Loucy (cell line): ENCODE measurements at regions not wholly inside any gene's neighbourhood (a gene's known extent, or its start where the extent isn't known, plus 50 kb on each side); places are given as distances from the start of the nearest gene placed in this dataset.

Source experiments
- H2AFZ ChIP-seq: fragments of 200-600 bp; sonication (generic); 2 replicates; pipeline ENCODE4 v1.6.0; 2016; ENCODE audit warnings: antibody characterized with exemption, mild to moderate bottlenecking, low read length, moderate library complexity
- H3F3A ChIP-seq: fragments of 200-600 bp; 2 replicates; pipeline ENCODE4 v1.6.0; 2016; ENCODE audit warnings: antibody characterized with exemption, low read depth, mild to moderate bottlenecking
- H3K27me3 ChIP-seq: fragments of 200-600 bp; sonication (generic); 2 replicates; pipeline ENCODE4 v1.6.1; 2014; ENCODE audit warnings: low read length, mild to moderate bottlenecking; ENCODE audit not compliant: insufficient read depth, poor library complexity, severe bottlenecking
- H3K36me3 ChIP-seq: fragments of 200-600 bp; sonication (generic); 2 replicates; pipeline ENCODE4 v1.6.1; 2016; ENCODE audit warnings: low read length; ENCODE audit not compliant: insufficient read depth
- H3K4me1 ChIP-seq: fragments of 200-600 bp; sonication (generic); 2 replicates; pipeline ENCODE4 v1.5.1; 2014; ENCODE audit warnings: low read length, mild to moderate bottlenecking; ENCODE audit not compliant: insufficient read depth, poor library complexity, severe bottlenecking
- H3K4me2 ChIP-seq: fragments of 200-600 bp; sonication (generic); 2 replicates; pipeline ENCODE4 v1.6.0; 2014; ENCODE audit warnings: antibody characterized with exemption, low read length, low read depth, mild to moderate bottlenecking; ENCODE audit not compliant: poor library complexity, severe bottlenecking
- H3K4me3 ChIP-seq: fragments of 200-600 bp; sonication (generic); 2 replicates; pipeline ENCODE4 v1.5.1; 2014; ENCODE audit warnings: low read length, mild to moderate bottlenecking, mixed read lengths; ENCODE audit not compliant: poor library complexity, severe bottlenecking
- H3K79me2 ChIP-seq: fragments of 200-600 bp; sonication (generic); 2 replicates; pipeline ENCODE4 v1.6.1; 2014; ENCODE audit warnings: low read length; ENCODE audit not compliant: insufficient read depth
- H3K9ac ChIP-seq: fragments of 200-600 bp; sonication (generic); 2 replicates; pipeline ENCODE4 v1.6.0; 2014; ENCODE audit warnings: mild to moderate bottlenecking, low read depth, low read length, moderate library complexity; ENCODE audit not compliant: poor library complexity, severe bottlenecking
- H3K9me2 ChIP-seq: fragments of 200-600 bp; sonication (generic); replicated peaks from 2 replicates; pipeline ENCODE4 v1.6.1; 2016; ENCODE audit warnings: low read depth, low read length, mixed read lengths
- H3K9me3 ChIP-seq: fragments of 200-600 bp; sonication (generic); 2 replicates; pipeline ENCODE4 v1.6.1; 2014; ENCODE audit warnings: mild to moderate bottlenecking, antibody characterized with exemption, low read length, low read depth; ENCODE audit not compliant: insufficient read depth
- H4K20me1 ChIP-seq: fragments of 200-600 bp; sonication (generic); 2 replicates; pipeline ENCODE4 v1.6.0; 2014; ENCODE audit warnings: antibody characterized with exemption, low read length, mild to moderate bottlenecking; ENCODE audit not compliant: insufficient read depth, poor library complexity, severe bottlenecking
- CTCF ChIP-seq: fragments of 200-600 bp; sonication (generic); conservative IDR thresholded peaks from 2 replicates; pipeline ENCODE4 v1.5.1; 2014; ENCODE audit warnings: mild to moderate bottlenecking, antibody characterized with exemption, low read length
- EZH2phosphoT487 ChIP-seq: fragments of 200-600 bp; IDR thresholded peaks from 2 replicates; pipeline ENCODE4 v1.6.1; 2018; ENCODE audit warnings: antibody characterized with exemption, mild to moderate bottlenecking, moderate library complexity, borderline replicate concordance

DNA sequence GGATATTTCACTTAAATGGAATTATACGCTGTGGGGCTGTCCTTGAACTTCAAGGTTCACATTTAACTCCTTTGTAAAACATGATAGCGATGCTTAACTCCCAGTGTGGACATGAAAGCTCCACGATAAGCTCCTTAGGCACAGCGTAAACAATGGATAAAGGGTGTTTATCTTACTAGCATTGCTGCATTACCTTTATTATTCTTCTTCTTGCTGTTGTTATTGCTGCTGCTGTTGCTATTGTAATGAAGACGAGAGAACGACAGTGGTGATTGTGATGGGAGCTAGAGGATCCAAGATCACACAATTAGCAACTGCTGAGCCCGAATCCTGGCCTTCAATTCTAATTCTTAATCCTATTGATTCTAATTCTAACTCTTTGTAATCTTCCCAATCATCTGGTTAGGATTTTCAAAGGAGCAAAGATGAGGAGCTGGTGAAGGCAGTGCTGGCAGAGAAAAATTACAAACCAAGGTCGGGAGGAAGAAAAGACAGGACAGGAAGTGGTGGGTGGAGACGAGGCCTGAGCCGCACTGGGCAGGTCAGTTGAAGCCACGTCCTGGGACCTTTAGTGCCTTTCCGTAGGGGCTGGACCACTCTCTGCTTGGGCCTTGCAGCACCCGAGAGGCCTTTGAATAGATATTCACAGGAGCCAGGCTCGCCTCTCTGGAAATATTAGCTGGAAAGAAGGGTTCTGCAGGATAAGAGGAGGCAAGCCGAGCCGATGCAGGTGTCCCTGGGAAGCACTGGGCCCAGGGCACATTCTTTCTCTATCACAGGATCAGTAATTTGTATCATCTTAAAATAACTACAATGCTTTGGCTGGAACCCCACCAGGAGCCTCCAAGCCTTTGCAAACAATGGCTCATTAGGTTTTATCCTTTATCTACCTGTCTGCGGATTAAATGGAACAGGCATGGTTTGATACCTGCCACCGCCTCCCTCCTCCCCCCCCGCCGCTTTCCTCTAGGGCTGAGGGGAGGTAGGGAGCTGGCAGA, 571.6 kb downstream of the AJAP1 start:
- no peaks in the 10 kb centered on the region for H3K27me3 ChIP-seq
- H4K20me1 ChIP-seq = no peaks in the 10 kb centered on the region
- H3F3A ChIP-seq = no peaks in the 10 kb centered on the region
- H3K4me1 ChIP-seq = no peaks in the 10 kb centered on the region
- no peak overlapping the region for H2AFZ ChIP-seq
- H3K9me2 ChIP-seq = no peaks in the 10 kb centered on the region
- H3K9ac ChIP-seq = no peak overlapping the region
- no peaks in the 10 kb centered on the region for H3K79me2 ChIP-seq
- H3K9me3 ChIP-seq = peaks cover 3% of the 10 kb centered on the region; the same call in 1 of the 2 replicates
- no peak overlapping the region for H3K4me3 ChIP-seq
- H3K36me3 ChIP-seq = no peaks in the 10 kb centered on the region
- TF ChIP-seq EZH2phosphoT487 = no peak
- TF ChIP-seq CTCF = no peak
- no peak overlapping the region for H3K4me2 ChIP-seq

- H3K9me2 ChIP-seq = no peaks in the 10 kb centered on the region
- H2AFZ ChIP-seq = no peak overlapping the region
- no peaks in the 10 kb centered on the region for H3F3A ChIP-seq
- H3K4me3 ChIP-seq = no peak overlapping the region
- H3K4me1 ChIP-seq = no peaks in the 10 kb centered on the region
- no peaks in the 10 kb centered on the region for H4K20me1 ChIP-seq
- no peaks in the 10 kb centered on the region for H3K79me2 ChIP-seq
- H3K36me3 ChIP-seq = no peaks in the 10 kb centered on the region
- no peak overlapping the region for H3K4me2 ChIP-seq
- H3K27me3 ChIP-seq = no peaks in the 10 kb centered on the region
- H3K9ac ChIP-seq = no peak overlapping the region
- peaks cover 3% of the 10 kb centered on the region; the same call in 1 of the 2 replicates for H3K9me3 ChIP-seq
- TF ChIP-seq CTCF (no peak), EZH2phosphoT487 (no peak)
Observed at GRCh38 chr1:5223206-5223605, 568.8 kb downstream of the AJAP1 start.

GRCh38 chr1:5222626-5223025, 568.2 kb downstream of the AJAP1 start:
- H3F3A ChIP-seq = no peaks in the 10 kb centered on the region
- TF ChIP-seq CTCF (no peak), EZH2phosphoT487 (no peak)
- H3K4me1 ChIP-seq = no peaks in the 10 kb centered on the region
- no peaks in the 10 kb centered on the region for H4K20me1 ChIP-seq
- H3K4me2 ChIP-seq = no peak overlapping the region
- no peak overlapping the region for H3K4me3 ChIP-seq
- no peaks in the 10 kb centered on the region for H3K9me2 ChIP-seq
- no peaks in the 10 kb centered on the region for H3K27me3 ChIP-seq
- no peaks in the 10 kb centered on the region; the same call in 1 of the 2 replicates for H3K9me3 ChIP-seq
- H2AFZ ChIP-seq = no peak overlapping the region
- H3K36me3 ChIP-seq = no peaks in the 10 kb centered on the region
- H3K79me2 ChIP-seq = no peaks in the 10 kb centered on the region
- no peak overlapping the region for H3K9ac ChIP-seq
